Hepatocyte (in vitro differentiated cells): ENCODE measurements at regions not wholly inside any gene's neighbourhood (a gene's known extent, or its start where the extent isn't known, plus 50 kb on each side); places are given as distances from the start of the nearest gene placed in this dataset.

Source experiments
- EZH2 ChIP-seq: fragments of 200-600 bp; sonication (generic); IDR thresholded peaks from 2 replicates; pipeline ENCODE4 v1.6.1; 2016; ENCODE audit warnings: antibody characterized with exemption, mild to moderate bottlenecking, borderline replicate concordance
- TF ChIP-seq, protein P1 (sequence below): fragments of 200-600 bp; sonication (generic); IDR thresholded peaks from 2 replicates; pipeline ENCODE4 v1.5.1; 2016; ENCODE audit warnings: antibody characterized with exemption, mild to moderate bottlenecking; ENCODE audit not compliant: poor library complexity

DNA sequence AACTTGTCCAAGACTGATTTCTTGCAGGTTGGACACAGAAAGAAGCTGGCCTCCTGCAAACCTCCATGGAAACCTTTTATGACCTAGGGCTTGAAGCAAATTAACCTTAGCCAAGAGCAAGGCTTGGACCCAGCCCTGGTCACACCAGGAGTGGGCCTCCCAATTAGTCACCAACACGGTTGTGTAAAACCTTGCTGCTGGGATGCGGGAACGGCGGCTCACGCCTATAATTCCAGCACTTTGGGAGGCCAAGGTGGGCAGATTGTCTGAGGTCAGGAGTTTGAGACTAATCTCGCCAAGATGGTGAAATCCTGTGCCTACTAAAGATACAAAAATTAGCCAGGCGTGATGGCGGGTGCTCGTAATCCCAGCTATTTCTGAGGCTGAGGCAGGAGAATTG lies 419.9 kb downstream of the AASDHPPT start:
- TF ChIP-seq EZH2 = no peak
- TF ChIP-seq, protein P1, sequence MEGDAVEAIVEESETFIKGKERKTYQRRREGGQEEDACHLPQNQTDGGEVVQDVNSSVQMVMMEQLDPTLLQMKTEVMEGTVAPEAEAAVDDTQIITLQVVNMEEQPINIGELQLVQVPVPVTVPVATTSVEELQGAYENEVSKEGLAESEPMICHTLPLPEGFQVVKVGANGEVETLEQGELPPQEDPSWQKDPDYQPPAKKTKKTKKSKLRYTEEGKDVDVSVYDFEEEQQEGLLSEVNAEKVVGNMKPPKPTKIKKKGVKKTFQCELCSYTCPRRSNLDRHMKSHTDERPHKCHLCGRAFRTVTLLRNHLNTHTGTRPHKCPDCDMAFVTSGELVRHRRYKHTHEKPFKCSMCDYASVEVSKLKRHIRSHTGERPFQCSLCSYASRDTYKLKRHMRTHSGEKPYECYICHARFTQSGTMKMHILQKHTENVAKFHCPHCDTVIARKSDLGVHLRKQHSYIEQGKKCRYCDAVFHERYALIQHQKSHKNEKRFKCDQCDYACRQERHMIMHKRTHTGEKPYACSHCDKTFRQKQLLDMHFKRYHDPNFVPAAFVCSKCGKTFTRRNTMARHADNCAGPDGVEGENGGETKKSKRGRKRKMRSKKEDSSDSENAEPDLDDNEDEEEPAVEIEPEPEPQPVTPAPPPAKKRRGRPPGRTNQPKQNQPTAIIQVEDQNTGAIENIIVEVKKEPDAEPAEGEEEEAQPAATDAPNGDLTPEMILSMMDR = no peak
